MM.1S (cell line): ENCODE measurements at regions not wholly inside any gene's neighbourhood (a gene's known extent, or its start where the extent isn't known, plus 50 kb on each side); places are given as distances from the start of the nearest gene placed in this dataset.

Source experiments
- DNase-seq: peaks from one replicate; pipeline ENCODE4 v3.0.0-alpha.2; 2015
- H2AFZ ChIP-seq: fragments of 300-600 bp; sonication (generic); 2 replicates; pipeline ENCODE4 v1.6.0; 2016; ENCODE audit warnings: antibody characterized with exemption, low read length
- H3F3A ChIP-seq: fragments of 300-600 bp; sonication (generic); 2 replicates; pipeline ENCODE4 v1.6.1; 2016; ENCODE audit warnings: mild to moderate bottlenecking, antibody characterized with exemption, low read length, moderate library complexity, mixed read lengths; ENCODE audit not compliant: insufficient read depth
- H3K27ac ChIP-seq: fragments of 300-600 bp; sonication (generic); 2 replicates; pipeline ENCODE4 v1.5.1; 2016; ENCODE audit warnings: mild to moderate bottlenecking, low read length
- H3K27me3 ChIP-seq: fragments of 300-600 bp; sonication (generic); replicated peaks from 2 replicates; pipeline ENCODE4 v1.6.0; 2016; ENCODE audit warnings: low read length; ENCODE audit not compliant: insufficient read depth
- H3K36me3 ChIP-seq: fragments of 300-600 bp; sonication (generic); replicated peaks from 2 replicates; pipeline ENCODE4 v1.6.1; 2016; ENCODE audit warnings: mild to moderate bottlenecking, low read length, mixed read lengths; ENCODE audit not compliant: insufficient read depth
- H3K4me1 ChIP-seq: fragments of 300-600 bp; sonication (generic); 2 replicates; pipeline ENCODE4 v1.6.1; 2016; ENCODE audit warnings: low read length, mixed read lengths
- H3K4me2 ChIP-seq: fragments of 300-600 bp; sonication (generic); 2 replicates; pipeline ENCODE4 v1.6.0; 2016; ENCODE audit warnings: low read depth, low read length
- H3K4me3 ChIP-seq: fragments of 300-600 bp; sonication (generic); 2 replicates; pipeline ENCODE4 v1.5.1; 2016; ENCODE audit warnings: low read length, mixed read lengths
- H3K79me2 ChIP-seq: fragments of 300-600 bp; sonication (generic); 2 replicates; pipeline ENCODE4 v1.6.1; 2016; ENCODE audit warnings: mixed run types, low read length, mixed read lengths
- H3K9ac ChIP-seq: fragments of 300-600 bp; sonication (generic); 2 replicates; pipeline ENCODE4 v1.6.1; 2016; ENCODE audit warnings: low read length, mixed read lengths
- H3K9me2 ChIP-seq: fragments of 300-600 bp; sonication (generic); replicated peaks from 2 replicates; pipeline ENCODE4 v1.6.1; 2016; ENCODE audit warnings: mild to moderate bottlenecking, low read length, mixed read lengths; ENCODE audit not compliant: insufficient read depth
- H3K9me3 ChIP-seq: fragments of 300-600 bp; sonication (generic); replicated peaks from 2 replicates; pipeline ENCODE4 v1.6.1; 2016; ENCODE audit warnings: mild to moderate bottlenecking, low read length, mixed read lengths; ENCODE audit not compliant: insufficient read depth
- H4K20me1 ChIP-seq: fragments of 300-600 bp; sonication (generic); 2 replicates; pipeline ENCODE4 v1.6.1; 2016; ENCODE audit warnings: mild to moderate bottlenecking, low read length, moderate library complexity, mixed read lengths; ENCODE audit not compliant: insufficient read depth
- EZH2 ChIP-seq: fragments of 300-600 bp; sonication (generic); optimal IDR thresholded peaks from 2 replicates; pipeline ENCODE3; 2017; ENCODE audit warnings: low read depth, mild to moderate bottlenecking, antibody characterized with exemption, low read length, mixed read lengths
- EZH2phosphoT487 ChIP-seq: fragments of 300-600 bp; sonication (generic); IDR thresholded peaks from 2 replicates; pipeline ENCODE4 v1.6.1; 2018; ENCODE audit warnings: antibody characterized with exemption, low read length
- TF ChIP-seq, protein P1 (sequence below): fragments of 300-600 bp; sonication (generic); IDR thresholded peaks from 2 replicates; pipeline ENCODE4 v1.5.1; 2016; ENCODE audit warnings: antibody characterized with exemption, low read length, mixed read lengths

DNA sequence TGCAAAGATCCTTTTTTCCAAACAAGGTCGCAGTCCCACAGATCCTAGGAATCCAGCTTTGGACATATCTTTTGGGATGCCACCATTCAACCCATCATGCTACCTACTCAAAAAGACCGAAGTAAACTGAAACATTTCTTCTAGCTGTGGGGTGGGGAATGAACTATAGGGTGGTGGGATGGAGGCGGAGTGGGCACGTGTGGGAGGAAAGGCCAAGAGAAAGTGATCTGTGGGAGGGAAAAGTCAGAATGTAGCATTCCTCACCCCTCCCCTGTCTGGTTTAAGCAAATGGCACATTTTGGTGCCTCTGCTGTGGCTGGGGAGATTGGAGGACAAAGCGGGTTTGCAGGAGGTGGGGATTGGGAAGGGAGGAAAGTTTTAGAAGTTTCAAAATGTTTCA is 59.2 kb upstream of the IL17B start:
- H3K9ac ChIP-seq, result no peak overlapping the region
- DNase-seq, result no peak
- H3K9me3 ChIP-seq, result no peaks in the 10 kb centered on the region
- no peak overlapping the region for H2AFZ ChIP-seq
- TF ChIP-seq, protein P1, sequence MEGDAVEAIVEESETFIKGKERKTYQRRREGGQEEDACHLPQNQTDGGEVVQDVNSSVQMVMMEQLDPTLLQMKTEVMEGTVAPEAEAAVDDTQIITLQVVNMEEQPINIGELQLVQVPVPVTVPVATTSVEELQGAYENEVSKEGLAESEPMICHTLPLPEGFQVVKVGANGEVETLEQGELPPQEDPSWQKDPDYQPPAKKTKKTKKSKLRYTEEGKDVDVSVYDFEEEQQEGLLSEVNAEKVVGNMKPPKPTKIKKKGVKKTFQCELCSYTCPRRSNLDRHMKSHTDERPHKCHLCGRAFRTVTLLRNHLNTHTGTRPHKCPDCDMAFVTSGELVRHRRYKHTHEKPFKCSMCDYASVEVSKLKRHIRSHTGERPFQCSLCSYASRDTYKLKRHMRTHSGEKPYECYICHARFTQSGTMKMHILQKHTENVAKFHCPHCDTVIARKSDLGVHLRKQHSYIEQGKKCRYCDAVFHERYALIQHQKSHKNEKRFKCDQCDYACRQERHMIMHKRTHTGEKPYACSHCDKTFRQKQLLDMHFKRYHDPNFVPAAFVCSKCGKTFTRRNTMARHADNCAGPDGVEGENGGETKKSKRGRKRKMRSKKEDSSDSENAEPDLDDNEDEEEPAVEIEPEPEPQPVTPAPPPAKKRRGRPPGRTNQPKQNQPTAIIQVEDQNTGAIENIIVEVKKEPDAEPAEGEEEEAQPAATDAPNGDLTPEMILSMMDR, result no peak
- TF ChIP-seq EZH2 (no peak), EZH2phosphoT487 (no peak)
- no peaks in the 10 kb centered on the region for H4K20me1 ChIP-seq
- H3K27ac ChIP-seq, result no peak overlapping the region
- H3K9me2 ChIP-seq, result no peaks in the 10 kb centered on the region
- no peaks in the 10 kb centered on the region for H3K27me3 ChIP-seq
- H3K4me1 ChIP-seq, result no peaks in the 10 kb centered on the region
- no peaks in the 10 kb centered on the region for H3K36me3 ChIP-seq
- H3F3A ChIP-seq, result no peaks in the 10 kb centered on the region
- no peaks in the 10 kb centered on the region for H3K79me2 ChIP-seq
- H3K4me2 ChIP-seq, result no peak overlapping the region
- no peak overlapping the region for H3K4me3 ChIP-seq

DNA sequence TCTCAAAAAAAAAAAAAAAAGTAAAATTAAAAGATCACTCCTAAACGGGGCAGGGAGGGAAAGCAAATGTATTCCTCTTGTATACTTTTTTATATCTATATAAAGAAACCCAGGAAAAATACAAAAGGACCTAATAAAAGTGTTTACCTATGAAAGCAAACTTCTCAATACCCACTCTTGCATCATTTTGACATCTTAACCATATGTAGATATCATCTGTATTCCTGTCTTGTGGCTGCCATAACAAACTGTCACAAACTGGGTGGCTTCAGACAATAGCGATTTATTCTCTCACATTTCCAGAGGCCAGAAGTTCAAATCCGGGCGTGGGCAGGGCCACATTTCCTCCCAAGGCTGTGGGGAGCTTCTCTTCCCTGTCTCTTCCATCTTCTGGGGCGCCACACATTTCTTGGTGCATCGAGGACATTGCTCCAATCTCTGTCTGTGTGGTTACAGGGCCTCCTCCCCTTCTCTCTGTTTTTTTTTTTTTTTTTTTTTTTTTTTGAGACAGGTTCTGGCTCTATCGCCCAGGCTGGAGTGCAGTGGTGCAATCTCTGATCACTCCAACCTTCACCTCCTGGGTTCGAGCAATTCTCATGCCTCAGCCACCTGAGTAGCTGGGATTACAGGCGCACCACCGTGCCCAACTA is 58.4 kb upstream of the IL17B start:
- TF ChIP-seq EZH2phosphoT487, result no peak
- TF ChIP-seq, protein P1, result no peak
- TF ChIP-seq EZH2, result no peak
- H3F3A ChIP-seq, result no peaks in the 10 kb centered on the region
- H3K4me3 ChIP-seq, result no peak overlapping the region
- no peaks in the 10 kb centered on the region for H4K20me1 ChIP-seq
- no peak overlapping the region for H2AFZ ChIP-seq
- H3K9me3 ChIP-seq, result no peaks in the 10 kb centered on the region
- H3K36me3 ChIP-seq, result no peaks in the 10 kb centered on the region
- no peak overlapping the region for H3K27ac ChIP-seq
- no peak overlapping the region for H3K4me2 ChIP-seq
- no peak overlapping the region for H3K9ac ChIP-seq
- H3K9me2 ChIP-seq, result no peaks in the 10 kb centered on the region
- no peak for DNase-seq
- no peaks in the 10 kb centered on the region for H3K4me1 ChIP-seq
- no peaks in the 10 kb centered on the region for H3K79me2 ChIP-seq
- no peaks in the 10 kb centered on the region for H3K27me3 ChIP-seq

DNA sequence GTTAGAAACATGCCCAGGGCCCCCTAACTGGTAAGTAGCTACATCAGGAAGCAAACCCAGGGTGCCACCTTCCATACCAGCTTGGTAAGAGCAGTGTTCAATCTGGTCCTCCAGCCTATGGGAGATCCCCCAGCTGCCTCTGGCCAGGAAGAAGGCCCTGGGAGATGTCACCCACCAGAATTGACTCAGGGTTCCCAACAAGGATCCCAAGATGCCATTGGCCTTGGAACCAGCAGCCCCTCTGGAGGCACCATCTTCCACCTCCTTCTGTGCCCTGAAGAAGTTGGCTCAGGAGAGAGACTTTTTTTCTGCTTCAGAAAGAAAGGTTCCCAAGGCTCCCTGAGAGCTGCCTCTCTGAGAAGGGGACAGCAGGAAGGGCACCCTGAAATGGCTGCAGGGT is 56.6 kb upstream of the IL17B start:
- Histone ChIP-seq H3K27ac (no peak overlapping the region), H3K79me2 (no peaks in the 10 kb centered on the region), H2AFZ (no peak overlapping the region), H4K20me1 (no peaks in the 10 kb centered on the region), H3K4me1 (no peaks in the 10 kb centered on the region), H3K4me2 (no peak overlapping the region), H3K9me2 (no peaks in the 10 kb centered on the region), H3F3A (no peaks in the 10 kb centered on the region), H3K36me3 (no peaks in the 10 kb centered on the region), H3K4me3 (no peak overlapping the region), H3K9ac (no peak overlapping the region), H3K9me3 (no peaks in the 10 kb centered on the region), H3K27me3 (no peaks in the 10 kb centered on the region)
- TF ChIP-seq EZH2phosphoT487, result no peak
- TF ChIP-seq EZH2, result no peak
- TF ChIP-seq, protein P1, result no peak
- no peak for DNase-seq
